GM12891 (cell line): ENCODE measurements at regions not wholly inside any gene's neighbourhood (a gene's known extent, or its start where the extent isn't known, plus 50 kb on each side); places are given as distances from the start of the nearest gene placed in this dataset.

Source experiments
- PAX5 ChIP-seq: IDR thresholded peaks from 2 replicates; pipeline ENCODE4 v1.6.1; 2011; ENCODE audit warnings: low read length, moderate library complexity, mild to moderate bottlenecking; ENCODE audit not compliant: insufficient read depth, severe bottlenecking
- POLR2A ChIP-seq: IDR thresholded peaks from 2 replicates; pipeline ENCODE4 v1.6.1; 2011; ENCODE audit warnings: low read depth, low read length, control low read depth
- POLR2AphosphoS5 ChIP-seq: IDR thresholded peaks from 2 replicates; pipeline ENCODE4 v1.6.1; 2011; ENCODE audit warnings: low read depth, low read length, control low read depth
- SPI1 ChIP-seq: IDR thresholded peaks from 2 replicates; pipeline ENCODE4 v1.6.1; 2011; ENCODE audit warnings: low read depth, low read length, control low read depth
- TAF1 ChIP-seq: IDR thresholded peaks from 2 replicates; pipeline ENCODE4 v1.6.1; 2011; ENCODE audit warnings: low read depth, low read length, control low read depth

DNA sequence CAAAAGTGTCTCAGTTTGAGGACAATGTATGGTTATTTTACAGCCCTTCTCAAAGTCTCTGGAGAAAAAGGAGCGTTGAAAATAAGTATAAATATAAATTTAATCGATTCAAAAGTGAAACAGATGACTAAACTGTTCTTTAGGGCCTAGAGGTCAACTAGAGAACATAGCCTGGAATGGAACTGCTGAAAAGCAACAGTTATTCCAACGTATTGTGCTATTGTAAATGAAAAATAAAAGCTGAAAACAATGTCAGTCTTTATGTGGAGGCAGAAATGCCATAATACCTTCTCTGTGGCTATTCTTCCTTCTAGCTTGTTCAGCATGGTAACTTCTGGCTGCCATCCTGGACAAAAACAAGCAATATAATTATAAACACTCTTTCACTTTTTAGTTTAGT is 362.5 kb downstream of the ARL4A start:
- TF ChIP-seq POLR2A = no peak
- TF ChIP-seq POLR2AphosphoS5 = no peak
- no peak for TF ChIP-seq TAF1
- no peak for TF ChIP-seq SPI1
- TF ChIP-seq PAX5 = no peak
